ENCODE measurements at regions not wholly inside any gene's neighbourhood (a gene's known extent, or its start where the extent isn't known, plus 50 kb on each side); places are given as distances from the start of the nearest gene placed in this dataset.
"Not testable (repeated sequence)": the region's sequence is repeated elsewhere in the genome, so short reads cannot be mapped to it uniquely, and the experiment has no call there.

DNA sequence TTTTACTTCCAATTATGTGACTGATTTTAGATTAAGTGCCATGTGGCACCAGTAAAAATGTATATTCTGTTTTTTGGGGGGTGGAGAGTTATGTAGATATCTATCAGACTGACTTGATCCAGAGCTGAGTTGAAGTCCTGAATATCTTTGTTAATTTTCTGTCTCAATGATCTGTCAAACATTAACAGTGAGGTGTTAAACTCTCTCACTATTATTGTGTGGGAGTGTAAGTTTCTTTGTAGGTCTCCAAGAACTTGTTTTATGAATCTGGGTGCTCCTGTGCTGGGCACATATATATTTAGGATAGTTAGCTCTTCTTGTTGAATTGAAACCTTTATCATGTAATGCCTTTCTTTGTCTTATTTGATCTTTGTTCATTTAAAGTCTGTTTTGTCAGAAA is 276.5 kb upstream of the USP25 start:
- no peak for DNase-seq (ENCODE audit: extremely low read depth in 1 of 2, low read depth in 1 of 2)

DNA sequence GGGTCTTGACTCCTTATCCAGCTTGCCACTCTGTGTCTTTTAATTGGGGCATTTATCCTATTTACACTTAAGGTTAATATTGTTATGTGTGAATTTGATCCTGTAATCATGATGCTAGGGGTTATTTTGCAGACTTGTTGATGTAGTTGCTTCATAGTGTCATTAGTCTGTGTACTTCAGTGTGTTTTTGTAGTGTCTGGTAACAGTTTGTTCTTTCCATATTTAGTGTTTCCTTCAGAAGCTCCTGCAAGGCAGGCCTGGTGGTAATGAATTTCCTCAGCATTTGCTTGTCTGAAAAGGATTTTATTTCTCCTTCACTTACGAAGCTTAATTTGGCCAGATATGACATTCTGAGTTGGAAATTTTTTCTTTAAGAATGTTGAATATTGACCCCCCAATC is 276.0 kb upstream of the USP25 start:
- not testable (repeated sequence) for DNase-seq (ENCODE audit: extremely low read depth in 1 of 2, low read depth in 1 of 2)

DNA sequence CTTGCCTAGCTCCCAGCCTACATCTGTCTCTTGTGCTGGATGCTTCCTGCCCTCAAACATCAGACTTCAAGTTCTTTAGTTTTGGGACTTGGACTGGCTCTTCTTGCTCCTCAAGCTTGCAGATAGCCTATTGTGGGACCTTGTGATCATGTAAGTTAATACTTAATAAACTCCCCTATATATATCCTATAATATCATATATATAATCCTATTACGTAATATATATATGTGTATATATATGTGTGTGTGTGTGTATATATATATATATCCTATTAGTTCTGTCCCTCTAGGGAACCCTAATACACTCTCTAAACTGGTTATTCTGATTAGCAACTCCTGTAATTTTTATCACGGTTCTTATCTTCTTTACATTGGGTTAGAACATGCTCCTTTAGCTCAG is 274.9 kb upstream of the USP25 start:
- not testable (repeated sequence) for DNase-seq (ENCODE audit: extremely low read depth in 1 of 2, low read depth in 1 of 2)

DNA sequence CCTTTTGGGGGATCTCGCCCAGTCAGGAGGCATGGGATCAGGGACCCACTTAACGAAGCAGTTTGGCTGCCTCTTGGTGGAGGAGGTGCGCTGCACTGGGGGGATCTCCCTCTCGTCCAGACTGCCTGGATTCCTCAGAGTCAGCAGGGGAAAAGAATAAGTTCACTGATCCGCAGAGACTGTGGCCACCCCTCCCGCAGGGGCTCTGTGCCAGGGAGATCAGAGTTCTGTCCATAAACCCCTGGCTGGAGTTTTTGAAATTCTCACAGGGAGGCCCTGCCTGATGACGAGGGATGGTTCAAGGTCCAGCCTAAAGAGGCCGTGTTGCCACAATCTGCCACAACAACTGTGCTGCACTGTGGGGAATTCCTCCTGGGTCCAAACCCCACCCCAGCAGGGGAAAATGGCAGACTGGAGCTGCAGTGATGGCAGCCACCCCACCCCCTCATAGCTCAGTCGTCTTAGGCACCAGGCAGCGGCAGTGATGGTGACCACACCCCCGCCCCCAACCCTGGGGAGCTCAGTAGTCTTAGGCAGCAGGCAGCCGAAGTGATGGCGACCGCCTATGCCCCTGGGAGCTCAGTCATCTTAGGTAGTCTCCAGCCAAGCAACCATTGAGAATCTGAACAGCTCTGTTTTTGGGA is 273.8 kb upstream of the USP25 start:
- DNase-seq (ENCODE audit: extremely low read depth in 1 of 2, low read depth in 1 of 2) = no peak

DNA sequence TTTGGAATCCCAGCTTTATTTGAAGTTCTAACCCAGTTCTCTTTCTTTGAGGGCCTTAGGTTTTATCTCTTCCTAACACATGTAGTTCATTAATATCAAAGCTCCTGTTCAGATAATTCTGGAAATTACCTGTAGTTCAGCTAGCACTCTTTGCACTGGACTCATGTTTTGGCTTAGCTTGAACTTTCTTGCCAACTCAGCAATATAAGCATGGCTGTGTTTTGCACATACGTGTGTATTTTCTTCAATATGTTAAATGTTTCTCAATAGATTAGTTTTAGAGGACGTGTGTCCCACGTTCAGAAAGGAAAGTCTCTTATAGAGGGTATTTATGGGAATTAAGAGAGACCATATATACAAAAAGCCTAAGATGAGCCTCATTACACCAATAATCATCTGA is 271.8 kb upstream of the USP25 start:
- no peak for DNase-seq (ENCODE audit: extremely low read depth in 1 of 2, low read depth in 1 of 2)

DNA sequence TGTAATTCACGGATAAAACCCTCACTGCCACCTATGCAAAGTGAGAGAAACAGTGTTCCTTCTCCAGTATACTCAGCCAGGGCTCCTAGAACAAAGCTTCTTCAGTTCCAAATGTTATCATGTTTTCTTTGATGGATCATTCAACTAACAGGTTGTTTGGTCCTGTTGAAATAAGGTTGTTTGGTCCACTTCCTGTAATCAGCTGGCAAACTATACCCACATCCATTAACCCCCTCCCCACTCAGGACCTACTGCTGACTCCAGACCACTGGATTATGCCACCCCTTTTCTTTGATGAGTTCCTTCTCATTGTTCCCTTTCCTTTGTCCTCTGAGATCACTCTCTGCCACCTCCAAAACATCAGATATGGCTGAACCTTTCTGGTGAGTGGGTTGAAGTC is 267.7 kb upstream of the USP25 start:
- no peak for DNase-seq (ENCODE audit: extremely low read depth in 1 of 2, low read depth in 1 of 2)

DNA sequence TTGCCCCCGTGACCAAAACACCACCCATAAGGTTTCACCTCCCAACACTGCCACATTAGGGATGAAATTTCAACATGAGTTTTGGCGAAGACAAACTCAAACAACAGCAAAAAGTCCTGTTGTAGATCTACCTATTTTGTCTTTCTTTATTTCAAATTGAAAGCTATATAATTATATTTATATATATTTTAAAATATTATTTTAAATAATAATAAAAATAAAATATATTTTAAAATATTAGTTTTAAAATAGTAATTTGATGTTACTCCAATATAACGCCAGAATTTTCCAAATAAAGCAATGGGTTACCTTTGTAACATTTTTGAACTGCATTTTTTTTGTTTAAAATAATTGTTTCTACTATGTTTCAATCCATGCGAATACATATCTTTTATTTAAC is 263.5 kb upstream of the USP25 start:
- DNase-seq (ENCODE audit: extremely low read depth in 1 of 2, low read depth in 1 of 2) = no peak

DNA sequence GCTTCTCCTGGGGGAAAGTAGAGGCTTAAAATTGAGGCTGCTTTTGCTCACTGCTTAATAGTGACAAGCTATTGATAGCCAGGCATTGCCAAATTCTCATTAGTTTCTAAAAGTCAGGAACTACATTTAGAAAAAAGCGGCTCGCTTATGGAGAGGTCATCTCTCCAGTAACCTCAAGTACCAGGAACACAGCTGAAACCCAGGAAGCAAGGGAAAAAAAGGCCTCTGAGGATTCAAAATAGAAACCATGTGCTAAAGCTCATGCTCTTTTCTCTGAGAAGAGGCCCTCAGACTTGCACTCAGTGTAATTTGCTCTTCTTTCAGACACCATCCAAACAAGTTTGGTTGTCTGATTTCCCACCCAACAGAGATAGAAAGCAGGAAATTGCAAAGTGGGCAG is 261.4 kb upstream of the USP25 start:
- no peak for DNase-seq (ENCODE audit: extremely low read depth in 1 of 2, low read depth in 1 of 2)

DNA sequence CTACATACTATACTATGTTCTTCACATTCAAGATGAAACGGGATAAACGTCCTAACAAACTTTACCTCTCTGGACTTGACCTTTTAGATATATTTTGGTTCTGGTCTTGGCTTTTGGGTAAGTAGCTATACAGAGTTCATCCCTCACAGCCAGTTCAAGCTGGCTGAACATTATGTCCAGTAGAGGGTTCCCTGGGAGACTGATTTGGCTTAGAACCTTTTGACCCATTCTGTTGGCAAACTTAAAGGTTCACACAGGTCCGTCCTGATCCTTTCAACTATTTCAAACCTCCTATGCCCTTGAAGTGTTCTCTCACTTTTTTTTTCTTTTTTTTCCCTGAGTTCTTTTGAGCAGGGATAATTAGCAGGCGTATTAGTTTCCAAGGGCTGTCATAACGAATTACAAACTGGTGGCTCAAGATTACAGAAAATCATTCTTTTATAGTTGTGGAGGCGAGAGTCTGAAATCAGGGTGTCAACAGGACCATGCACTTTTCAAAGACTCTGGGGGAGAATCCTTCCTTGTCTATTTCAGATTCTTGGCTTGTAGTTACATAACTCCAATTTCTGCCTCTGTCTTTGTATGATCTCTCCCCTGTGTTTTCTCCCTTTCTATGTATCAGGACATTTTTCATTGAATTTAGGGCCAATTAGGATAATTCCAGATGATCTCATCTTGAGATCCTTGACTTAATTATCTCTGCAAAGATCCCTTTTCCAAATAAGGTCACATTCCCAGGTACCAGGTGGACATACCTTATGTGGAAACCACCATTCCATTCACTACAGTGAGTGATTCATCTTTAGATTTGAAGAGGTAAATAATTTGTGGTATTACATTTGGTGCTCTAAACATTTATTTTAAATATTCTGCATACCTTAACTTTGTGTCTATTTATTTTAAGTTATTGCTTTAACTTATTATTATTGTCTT is 257.4 kb upstream of the USP25 start:
- DNase-seq (ENCODE audit: extremely low read depth in 1 of 2, low read depth in 1 of 2) = no peak

DNA sequence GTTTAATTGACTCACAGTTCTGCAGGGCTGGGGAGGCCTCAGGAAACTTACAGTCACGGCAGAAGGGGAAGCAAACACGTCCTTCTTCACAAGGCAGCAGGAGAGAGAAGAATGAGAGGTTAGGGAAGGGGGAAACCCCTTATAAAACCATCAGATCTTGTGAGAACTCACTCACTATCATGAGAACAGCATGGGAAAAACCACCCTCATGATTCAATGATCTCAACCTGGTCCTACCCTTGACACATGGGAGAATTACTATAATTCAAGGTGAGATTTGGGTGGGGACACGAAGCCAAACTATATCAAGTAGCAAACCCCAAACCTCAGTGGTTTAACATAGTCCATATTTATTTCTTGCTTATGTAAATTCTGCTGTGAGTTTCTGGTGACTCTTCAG is 252.0 kb upstream of the USP25 start:
- not testable (repeated sequence) for DNase-seq (ENCODE audit: extremely low read depth in 1 of 2, low read depth in 1 of 2)

DNA sequence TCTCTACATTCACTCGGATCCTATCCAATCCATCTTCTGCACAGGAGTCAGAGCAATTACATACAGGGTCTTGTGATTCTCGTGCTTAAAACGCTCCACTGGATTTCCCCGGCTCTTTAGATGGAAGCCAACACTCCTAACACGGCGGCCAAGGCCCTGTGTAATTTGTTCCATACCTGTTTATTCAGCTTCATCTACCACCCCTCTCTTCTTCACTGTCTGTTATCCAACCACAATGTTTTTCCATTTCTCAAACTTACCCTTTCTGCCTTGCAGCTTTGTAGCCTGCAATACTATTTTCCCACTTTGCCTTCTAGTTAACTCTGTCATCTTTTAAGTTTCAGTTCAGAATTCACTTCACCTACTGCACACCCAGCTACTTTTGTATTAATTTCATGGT is 249.6 kb upstream of the USP25 start:
- DNase-seq (ENCODE audit: extremely low read depth in 1 of 2, low read depth in 1 of 2) = no peak

DNA sequence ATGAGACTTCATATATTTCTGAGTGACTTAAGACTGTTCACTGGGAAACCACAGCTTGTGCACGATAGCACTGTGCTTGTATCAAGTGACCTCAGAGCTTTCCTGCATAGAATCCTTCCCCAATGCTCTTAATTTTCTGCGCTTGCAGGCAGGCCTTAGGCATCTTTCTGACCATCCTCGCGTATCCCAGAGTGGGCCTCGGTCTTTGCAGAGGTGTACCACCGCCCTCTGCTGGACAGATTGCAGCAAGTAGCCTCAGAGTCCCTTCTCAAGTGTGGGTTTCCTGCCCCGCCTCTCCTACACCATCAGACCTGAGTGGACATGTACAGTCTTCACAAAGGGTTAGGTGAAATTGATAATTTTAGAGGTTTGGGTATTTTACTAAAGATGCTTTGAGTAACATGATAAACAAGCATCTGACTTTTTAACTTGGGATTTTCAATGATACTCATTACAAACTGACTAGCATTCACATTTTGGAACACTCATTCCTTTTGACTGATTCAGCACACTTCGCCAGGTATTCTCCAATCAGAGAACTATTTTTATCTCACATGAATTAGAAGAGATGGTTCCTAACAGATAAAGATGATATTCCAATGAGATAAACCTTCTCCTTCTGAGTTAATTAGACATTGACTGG is 246.5 kb upstream of the USP25 start:
- peak; percentile 39 to 60 for DNase-seq (ENCODE audit: extremely low read depth in 1 of 2, low read depth in 1 of 2)

DNA sequence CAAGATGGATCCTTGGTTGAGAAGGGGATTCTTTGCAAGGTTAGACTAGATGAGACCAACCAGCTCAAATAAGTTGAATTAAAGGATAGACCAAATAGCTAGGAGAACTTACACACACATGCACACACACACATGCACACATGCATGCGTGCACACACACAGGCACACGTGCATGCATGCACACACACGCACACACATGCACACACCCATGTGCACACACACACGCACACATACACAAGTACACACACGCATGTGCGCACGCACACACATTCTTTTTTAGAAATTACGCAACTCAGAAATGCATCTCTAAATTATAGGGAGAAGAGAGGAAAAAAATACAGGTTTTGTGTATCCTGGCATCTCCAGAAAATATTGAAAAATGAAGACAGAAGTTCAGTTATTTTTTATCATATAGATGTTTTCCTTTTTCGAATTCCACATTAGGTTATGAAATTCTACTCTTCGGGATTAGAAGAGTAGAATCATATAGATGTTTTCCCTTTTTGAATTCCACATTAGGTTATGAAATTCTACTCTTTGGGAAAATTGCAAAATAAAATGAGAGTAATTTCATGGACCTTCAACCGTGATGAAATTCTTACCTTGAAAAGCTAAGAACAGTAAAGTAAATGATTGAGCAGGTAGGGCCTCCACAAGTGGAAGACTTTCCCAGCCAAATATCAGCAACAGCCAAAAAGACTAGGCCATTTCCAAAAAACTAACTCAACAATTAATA is 243.2 kb upstream of the USP25 start:
- no peak for DNase-seq (ENCODE audit: extremely low read depth in 1 of 2, low read depth in 1 of 2)

DNA sequence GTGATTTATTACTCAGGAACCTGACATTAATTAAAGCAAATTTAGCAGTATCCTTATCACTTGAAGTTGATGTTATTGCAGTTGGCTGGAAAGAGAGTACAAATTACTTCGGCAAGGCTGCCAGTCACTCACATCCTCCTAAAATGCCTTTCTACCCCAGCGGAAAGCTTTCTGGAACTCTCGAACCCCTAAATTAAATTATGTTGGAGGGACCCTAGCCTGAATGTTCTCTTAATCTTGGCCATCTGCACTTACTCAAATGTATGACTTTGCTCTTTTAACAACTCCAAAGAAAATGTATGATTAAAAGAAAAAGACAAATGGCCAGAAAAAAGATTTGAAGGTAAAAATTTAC is 242.6 kb upstream of the USP25 start:
- no peak for DNase-seq (ENCODE audit: extremely low read depth in 1 of 2, low read depth in 1 of 2)

DNA sequence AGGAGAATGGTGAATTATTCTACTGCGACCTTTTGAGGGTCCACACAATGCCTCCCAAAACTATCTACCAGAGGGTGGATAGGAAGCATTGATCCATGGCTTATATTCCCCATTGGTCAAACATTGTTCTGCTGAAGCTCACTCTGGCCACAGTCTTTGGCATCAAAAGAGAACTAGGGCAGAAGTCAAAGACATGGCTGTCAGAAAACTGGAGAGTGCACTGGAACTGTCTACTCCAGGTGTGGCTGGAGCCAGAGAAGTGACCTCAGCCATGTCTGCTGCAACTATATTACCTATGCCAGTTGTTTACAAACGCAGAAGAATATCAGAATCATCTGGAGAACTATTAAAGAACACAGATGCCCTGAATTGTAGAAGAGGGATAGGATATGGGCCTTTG is 238.7 kb upstream of the USP25 start:
- no peak for DNase-seq (ENCODE audit: extremely low read depth in 1 of 2, low read depth in 1 of 2)

DNA sequence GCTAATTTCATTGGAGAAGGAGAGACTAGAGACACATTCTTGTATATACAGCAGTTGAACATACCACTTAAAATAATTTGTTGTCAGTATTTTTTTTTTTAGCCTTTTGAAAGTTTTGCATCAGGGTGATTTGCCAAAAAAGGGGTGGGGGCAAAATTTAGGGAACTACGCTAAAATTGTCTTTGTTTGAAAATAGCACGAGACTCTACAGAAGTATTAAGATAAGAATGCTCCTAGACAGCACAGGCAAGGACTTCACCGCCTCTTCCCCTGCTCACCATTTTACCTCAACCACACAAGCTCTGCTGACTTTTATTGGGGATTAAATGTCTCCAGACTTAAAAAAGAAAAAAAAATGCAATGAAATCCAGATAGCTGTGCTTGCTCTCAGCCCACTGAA is 236.1 kb upstream of the USP25 start:
- DNase-seq (ENCODE audit: extremely low read depth in 1 of 2, low read depth in 1 of 2) = no peak

DNA sequence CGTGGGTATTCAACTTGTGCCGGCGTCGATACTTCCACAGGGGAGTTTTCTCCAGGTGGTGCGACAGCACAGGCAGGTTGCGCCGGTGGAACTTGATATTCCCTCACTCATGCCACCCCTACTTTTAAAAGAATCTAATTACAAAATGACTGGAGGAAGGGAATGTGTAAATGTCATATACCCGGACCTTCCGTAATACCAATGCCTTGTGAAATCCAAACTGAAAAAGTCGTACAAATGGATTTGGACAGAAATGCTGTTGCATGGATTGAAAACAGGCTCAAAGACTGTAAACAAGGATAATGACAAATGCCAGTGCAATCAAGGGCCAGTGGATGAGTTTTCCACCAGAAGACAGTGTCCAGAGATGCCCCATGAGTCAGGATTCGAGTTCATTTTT is 235.3 kb upstream of the USP25 start:
- DNase-seq (ENCODE audit: extremely low read depth in 1 of 2, low read depth in 1 of 2) = no peak

DNA sequence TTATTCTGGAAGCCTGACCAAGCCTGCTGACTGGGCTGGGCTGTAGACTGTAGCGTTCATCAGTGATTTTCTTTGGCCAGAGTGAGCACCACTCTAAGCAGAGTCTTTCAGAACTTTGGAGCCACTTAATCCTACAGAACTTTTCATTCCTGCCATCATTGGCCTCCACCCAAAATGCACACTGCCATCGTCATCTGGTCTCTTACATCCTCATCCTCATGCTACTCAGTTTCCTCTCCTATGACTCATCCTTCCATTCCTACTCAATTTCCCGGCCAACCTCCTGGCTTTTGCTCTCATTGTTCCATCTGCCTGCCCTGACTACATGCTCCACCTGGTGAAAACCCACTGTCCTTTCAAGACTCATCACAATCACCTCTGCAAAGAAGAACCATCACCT is 233.8 kb upstream of the USP25 start:
- no peak for DNase-seq (ENCODE audit: extremely low read depth in 1 of 2, low read depth in 1 of 2)

DNA sequence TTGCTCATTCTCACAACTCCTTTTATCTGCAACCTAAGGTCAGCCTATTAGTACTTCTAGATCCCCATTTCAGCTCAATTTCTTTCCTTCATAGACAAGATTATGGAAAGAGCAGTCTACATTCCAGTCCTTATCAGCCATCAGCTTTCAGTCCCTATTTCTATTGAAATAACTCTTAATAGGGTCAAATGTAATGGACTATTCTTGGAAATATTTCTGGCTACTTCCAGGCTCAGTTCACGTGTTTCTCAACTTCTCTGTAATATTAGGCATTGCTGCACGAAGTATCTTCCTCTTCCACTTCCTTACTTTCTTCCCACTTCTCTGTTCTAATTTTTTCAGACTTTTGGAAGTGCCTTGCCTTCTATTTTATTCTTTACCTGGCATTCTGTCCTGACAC is 232.9 kb upstream of the USP25 start:
- no peak for DNase-seq (ENCODE audit: extremely low read depth in 1 of 2, low read depth in 1 of 2)

DNA sequence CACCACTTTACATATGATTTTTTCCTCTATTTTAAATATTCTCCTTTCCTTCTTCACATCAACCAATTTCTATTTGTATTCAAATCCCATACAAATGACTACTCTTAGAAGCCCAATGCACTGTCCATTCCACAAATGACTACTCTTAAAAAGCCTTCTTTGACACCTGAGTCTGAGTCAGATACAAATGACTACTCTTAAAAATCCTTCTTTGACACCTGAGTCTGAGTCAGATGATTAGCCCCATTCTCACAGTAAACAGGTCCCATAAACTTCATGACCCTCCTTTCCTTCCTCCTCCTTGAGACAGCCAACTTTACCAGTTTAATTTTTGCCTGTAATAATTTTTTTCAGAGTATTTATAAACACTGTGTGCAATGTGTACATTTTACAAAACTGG is 231.3 kb upstream of the USP25 start:
- DNase-seq (ENCODE audit: extremely low read depth in 1 of 2, low read depth in 1 of 2) = no peak

DNA sequence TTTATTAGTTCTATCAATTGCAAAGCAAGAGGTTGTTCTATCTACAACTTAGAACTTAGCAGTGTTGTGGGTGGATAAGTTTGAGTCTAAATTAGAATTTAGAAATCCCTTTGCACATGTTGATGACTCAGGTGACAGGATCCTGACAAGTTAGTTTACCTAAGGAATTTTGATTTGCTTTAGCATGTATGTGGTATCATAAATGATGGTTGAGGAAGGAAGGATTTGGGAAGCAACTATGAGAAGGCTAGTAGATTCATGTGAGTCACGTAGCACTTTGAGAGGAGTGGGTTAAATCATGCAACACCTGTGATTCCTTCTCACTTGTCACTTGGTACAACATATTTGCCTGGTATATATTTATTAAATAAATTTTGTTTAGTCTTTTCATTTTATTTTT is 223.7 kb upstream of the USP25 start:
- DNase-seq (ENCODE audit: extremely low read depth in 1 of 2, low read depth in 1 of 2) = no peak

Data from stimulated activated CD8-positive, alpha-beta memory T cell treated with anti-CD3 and anti-CD28 coated beads, Interleukin-7, amount 100 ng/mL, for 48 hours (primary cell).